NCI-H2196 treated with DMSO at 0.1 percent for 48 hours (cell line): ENCODE measurements at regions not wholly inside any gene's neighbourhood (a gene's known extent, or its start where the extent isn't known, plus 50 kb on each side); places are given as distances from the start of the nearest gene placed in this dataset.

ENCODE experiments used
- DNase-seq: peaks from one replicate; lab custom pipeline; 2025; ENCODE audit not compliant: unreplicated experiment; lab: John Stamatoyannopoulos, UW

DNA sequence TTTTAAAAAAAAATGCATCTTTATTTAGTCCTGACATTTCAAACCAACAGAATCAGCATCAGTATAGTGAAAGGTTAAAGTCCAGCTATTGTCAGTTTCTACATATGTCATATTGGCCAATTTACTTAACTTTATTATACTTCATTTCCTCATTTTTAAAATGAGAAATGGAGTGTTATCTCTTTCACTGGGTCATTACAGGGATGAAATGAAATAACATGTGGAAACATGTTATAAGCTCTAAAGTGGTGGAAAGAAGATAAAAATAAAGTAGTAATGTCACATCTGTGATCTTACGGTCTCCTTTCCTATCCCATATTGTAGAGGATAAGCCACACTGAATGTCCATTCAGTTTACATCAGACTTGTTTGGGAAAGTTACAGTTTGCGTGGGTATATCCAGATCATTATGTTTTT is 780.1 kb downstream of the TUSC7 start:
- no peak for DNase-seq

DNA sequence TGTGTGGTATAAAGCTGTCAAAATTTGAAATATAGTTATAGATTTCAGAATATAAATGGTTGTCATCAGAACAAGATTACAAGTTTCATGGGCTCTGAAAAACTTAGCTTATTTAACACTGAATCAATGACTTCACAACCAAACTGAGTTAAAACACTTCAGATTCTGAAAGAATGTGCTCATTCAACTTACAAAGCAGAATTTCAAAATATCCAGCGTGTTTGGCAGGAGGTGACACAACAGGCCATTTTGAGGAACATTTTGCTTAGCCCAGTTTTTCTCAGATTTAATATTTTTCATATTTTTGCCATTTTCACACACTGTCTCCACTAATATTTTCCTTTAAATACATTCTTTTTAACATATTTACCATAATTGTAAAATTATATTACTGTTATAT is 781.1 kb downstream of the TUSC7 start:
- no peak for DNase-seq

DNA sequence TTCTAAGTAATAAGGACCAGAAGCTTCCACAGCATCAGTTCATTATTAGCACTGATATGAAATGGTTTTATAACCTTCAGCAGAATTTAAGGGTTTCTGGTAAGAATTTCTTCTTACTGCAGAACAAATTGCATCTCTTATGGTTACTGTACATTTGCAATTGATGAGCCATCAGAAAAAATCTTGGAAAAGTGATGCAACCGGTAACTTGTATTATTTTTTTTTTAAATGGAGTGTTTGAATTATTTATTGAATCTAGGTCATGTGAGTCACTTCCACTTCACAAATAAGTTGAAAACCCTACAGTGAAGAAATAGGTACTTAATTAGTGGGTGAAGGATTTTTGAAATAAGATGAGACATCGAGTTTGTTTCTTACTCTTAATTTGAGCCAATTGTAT is 786.0 kb downstream of the TUSC7 start:
- DNase-seq: no peak

DNA sequence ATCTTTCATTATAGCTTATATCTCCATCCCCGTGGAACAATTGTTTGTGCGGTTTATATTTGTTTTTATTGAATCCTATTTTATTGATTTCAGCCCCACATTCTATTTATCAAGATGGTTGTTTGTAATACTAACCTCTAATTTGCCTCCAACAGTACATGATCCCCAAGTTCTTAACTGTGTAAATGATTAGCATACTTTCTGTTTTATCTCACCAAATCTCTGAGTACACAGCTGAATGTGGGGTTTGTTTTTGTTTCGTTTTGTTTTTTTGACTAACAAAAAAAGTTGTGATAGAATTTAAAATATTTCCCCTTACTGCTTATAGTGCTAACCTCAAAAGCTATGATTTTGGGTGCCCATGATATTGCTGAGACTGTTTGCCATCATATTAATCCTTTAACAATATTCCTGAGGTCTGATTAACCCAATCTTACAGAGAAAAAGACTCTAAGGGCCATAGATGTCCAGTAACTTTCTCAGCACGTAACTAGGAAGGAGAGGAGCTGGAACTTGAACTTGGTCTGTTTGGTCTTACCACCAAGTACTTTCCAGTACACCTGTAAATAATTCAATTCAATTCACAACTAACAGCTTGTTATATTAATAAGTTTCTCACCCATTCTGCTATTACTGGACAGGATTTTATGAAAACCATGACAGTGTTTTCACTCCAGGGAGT is 789.8 kb downstream of the TUSC7 start:
- DNase-seq: no peak

DNA sequence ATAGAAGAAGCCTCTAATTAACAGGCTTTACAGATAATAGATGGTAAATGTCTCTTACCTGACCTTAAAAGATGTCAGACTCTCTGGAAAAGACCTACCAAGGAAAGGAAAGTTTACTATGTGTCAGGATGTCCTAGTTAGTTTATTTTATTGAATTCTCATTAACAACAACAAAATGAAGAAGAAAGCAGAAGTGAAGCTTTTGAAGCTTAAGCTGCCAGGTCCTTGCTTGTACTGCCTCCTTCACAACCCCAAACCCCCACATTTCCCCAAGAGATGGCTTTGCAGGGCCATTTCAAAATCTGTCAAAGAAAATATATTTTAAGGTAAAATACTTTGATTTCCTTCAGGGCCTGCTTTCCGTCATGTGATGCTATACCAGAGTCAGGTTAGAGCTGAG is 798.4 kb downstream of the TUSC7 start:
- no peak for DNase-seq

DNA sequence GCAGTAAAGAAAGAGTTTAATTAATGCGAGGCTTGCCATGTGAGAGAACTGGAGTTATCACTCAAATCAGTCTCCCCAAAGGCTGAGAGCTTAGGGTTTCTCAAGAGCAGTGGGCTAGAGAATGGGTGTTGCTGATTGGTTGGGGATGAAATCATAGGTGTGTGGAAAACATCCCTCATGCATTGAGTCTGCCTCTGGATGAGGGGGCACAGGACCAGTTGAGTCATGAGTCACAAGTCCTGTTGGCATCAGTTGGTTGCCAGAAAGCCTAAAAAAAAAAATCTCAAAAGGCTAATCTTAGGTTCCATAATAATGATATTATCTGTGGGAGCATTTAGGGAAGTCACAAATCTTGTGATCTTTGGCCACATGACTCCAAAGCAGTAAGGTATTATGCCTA is 800.3 kb downstream of the TUSC7 start:
- DNase-seq: no peak

DNA sequence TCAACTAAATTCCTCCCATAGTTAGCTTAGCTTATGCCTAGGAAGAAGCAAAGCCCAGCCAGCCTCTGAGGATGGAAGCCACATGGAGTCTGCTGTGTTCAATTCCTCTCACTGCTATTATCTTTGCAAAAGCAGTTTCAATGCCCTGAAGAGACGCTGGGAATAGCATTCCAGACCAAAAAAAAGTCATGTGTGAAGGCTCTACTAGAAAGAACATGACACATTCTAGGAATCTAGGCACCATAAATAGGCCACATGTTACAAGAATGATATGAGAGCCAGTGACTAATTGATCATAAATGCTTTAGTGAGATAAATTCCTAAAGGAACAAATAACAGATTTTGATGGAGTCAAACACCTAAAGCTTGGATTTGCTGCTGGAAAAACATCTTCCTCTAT is 800.8 kb downstream of the TUSC7 start:
- DNase-seq: no peak

DNA sequence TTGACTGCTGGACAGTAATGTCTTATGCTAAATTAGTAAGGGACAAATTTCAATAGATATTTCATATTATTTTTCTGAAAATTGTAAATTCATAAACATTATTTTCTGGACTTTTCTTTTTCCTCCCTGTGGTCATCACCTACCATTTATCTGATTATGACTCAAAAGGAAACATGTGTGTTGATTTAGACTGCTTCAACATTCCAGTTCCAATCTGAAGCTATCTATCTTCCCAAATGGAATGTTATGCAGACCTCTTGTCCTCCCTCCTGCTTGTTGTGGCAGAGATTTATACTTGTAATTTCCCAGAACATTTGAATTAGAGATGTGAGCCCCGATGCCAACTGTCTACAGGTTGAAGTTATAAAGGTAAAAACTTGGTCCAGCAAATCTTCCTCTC is 803.4 kb downstream of the TUSC7 start:
- DNase-seq: no peak

DNA sequence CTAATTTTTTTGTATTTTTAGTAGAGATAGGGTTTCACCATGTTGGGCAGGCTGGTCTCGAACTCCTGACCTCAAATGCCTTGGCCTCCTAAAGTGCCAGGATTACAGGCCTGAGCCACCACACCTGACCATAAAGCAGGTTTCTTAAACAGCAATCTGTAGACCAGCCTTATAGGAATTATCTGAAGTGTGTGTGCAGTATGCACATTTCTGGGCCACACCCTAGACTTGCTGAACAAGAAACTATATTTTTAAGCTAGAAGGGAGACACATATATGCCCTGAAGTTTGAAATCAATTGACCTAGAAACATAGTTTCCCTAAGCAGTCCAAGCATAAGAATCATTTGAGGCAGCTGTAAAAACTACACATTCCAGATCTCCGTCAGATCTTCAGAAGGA is 805.7 kb downstream of the TUSC7 start:
- no peak for DNase-seq

DNA sequence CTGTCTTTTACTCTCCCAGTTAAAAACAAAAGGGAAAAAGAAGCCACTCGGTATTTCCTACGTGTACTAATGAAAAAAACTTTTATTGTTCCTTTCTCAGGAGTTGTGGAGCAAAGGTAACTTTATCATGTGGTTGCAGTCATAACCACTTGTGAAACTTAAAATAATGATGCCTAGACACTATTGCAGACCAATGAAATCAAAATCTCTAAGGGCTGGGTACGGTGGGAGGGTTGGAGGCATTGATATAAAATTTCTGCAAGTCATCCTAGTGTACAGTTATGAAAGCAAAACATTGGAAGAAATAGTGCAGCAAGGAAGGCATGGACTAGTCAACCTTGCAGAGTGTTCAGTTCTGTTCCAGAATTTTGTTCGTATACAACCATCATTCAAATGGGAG is 808.8 kb downstream of the TUSC7 start:
- DNase-seq: no peak

DNA sequence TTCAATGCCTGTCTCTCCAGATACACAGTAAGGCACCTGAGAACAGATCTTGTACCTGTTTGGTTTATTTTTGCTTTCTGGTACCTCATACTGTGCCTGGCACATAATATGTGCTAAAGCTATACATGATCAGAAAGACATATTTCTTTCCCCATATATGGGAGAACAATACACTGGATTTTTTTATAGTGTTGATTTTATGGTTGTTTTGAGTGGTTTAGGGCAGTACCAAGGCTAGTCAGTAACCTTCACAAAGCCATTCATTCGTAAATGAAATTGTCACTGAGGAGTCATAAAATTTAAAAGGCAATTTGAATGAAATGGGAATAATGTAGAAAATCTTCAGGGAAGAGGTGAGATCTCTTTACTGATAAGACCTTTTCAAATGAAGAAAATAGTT is 810.2 kb downstream of the TUSC7 start:
- no peak for DNase-seq

DNA sequence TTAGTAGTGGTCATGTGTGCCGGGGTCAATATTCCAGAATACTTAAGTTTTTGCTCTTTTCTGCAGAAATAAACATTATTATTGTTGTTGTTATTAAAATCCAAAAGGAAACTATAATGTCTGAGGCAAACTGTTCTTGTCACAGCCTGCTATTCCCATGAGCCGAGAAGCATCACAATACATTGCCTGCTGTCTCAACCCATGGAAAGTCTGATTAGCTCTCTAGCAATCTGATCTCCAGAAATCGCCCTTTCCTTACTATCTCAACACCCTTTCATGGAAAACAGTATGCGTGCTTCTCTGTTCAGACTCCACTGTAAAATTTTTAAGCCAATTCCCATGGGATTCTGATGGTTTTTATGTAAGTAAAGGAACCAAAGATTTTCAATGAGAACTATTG is 811.0 kb downstream of the TUSC7 start:
- DNase-seq: no peak

DNA sequence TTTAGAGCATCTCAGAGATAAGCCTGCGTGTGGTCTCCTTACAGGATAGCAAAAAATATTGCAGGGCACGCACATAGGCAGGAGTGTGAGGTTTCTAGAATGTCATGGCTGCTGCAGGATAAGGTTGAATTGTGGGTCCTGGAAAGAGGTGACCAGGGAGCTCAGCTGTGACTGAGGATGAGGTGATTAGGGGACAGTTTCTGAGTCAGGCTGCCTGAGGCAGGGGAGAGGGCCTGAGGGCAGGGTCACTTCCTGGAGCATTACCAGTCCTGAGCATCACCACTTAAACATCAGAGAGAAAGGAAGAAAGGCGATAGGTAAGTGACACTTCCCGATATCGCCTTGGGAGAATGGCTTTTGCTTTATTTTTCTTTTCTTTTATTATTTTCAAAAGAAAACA is 813.8 kb downstream of the TUSC7 start:
- DNase-seq: no peak

DNA sequence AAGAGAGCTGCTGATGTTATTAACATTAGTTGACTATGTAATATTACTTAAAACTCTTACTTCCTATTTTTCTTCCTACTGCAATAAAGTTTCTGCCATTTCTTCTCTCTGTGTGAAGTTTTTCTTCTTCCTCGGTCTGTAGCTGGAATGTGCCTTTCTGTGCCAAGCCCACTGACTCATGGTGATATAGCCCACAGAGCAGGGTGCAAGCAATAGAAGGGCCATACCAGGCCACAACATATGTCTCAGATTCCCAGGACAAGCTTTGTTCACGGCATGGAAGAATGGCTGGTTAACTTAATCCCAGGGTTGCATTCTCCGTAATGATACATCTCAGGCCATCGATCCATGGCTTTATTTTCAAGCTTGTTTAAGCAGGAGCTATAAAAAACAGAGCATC is 815.3 kb downstream of the TUSC7 start:
- DNase-seq: no peak

DNA sequence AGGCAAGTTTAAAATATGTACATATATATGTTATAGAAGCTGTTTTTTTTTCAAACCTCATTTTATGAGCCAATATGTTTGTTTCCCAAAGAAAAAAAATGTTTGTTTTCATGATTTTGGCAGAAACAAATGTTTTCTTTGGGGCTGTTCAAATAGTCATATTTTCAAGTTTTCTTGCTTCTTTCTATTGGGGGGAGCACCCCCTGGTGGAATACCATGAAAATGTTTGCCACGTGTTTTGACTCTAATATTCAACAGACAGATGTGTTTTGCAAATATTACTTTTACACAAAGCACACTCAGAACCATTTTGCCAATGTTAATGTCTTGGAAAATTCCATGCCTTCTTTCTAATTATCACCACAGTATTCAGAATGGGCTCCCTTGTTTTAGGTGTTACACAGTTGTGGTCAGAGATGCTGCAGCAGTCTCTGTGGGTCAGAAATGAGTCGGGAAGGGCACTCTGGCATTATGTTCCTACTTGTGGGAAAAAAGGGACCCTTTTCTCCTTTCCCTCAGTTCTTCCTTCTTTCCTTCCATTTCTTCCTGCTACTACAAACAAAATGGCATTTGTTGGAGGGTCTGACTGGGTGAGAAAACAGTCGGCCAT is 817.0 kb downstream of the TUSC7 start:
- no peak for DNase-seq

DNA sequence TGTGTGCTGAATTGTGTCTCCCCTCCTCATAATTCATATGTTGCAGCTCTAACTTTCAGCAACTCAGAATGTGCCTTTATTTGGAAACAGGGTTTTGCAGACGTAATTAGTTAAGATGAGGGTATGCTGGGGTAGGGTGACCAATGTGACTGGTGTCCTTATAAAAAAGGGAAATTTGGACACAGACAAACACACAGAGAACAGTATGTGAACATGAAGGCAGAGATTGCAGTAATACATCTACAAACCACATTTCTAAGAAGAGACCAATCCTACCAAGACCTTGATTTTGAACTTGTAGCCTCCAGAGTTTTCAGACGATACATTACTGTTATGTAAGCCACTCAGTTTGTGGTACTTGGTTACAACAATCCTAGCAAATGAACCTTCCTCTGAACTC is 817.8 kb downstream of the TUSC7 start:
- no peak for DNase-seq

DNA sequence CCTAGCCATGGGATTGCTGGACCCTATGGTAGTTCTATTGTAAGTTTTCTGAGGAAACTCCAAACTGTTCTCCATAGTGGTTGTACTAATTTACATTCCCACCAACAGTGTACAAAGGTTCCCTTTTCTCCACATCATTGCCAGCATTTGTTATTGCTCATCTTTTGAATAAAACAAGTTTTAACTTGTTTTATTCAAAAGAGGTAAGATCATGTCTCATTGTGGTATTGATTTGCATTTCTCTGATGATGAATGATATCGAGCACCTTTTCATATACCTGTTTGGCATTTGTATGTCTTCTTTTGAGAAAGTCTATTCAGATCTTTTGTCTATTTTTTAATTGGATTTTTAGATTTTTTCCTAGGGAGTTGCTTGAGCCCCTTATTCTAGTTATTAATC is 819.1 kb downstream of the TUSC7 start:
- no peak for DNase-seq

DNA sequence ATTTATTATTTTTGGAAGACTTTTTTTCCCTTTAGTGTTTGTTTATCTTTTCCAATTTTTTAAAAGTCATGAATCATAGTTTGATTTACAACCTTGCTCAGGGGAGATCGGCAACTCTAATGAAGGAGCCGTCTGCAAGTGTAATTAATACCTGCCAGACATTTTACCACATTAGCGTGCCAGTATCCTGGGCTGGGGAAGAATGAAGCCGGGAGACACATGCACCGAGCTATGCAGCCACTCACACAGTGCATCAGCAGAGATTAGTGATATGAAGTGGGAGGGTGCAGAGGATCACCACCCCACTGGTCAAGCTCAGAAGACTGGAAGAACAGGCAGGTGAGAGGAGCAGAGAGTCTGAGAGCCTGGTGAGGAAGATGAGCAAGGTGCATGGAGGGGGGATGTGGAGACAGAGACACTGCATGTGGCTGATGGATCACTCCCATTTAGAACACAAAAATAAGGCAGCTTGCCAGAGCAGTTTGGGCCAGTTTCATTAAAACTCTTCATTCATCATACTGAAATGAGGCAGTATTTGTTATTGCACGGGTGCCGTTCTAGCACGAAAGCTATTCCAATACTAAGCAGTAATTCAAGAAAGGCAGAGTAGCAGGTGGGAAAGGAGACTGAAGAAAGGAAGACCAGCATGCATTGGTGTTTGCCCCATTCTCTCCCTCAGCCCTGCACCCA is 821.6 kb downstream of the TUSC7 start:
- DNase-seq: no peak

DNA sequence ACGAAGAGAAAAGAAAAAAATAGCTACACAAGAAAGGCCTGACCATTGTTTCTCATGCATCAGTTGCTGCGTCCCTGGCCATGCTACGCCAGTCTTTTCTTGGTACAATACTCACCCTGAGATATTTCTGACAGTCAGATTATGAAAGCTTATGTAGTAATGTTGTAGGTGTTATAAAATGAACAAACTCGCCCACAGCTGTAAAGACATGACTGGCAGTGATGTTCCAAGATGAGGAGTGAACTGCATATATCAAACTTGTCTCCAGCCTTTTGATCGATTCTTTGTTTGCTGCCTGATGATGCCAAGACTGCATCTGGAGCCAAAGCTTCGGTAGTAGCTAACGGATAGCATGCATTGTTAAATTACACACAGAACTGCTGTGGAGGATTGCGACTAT is 822.7 kb downstream of the TUSC7 start:
- no peak for DNase-seq

DNA sequence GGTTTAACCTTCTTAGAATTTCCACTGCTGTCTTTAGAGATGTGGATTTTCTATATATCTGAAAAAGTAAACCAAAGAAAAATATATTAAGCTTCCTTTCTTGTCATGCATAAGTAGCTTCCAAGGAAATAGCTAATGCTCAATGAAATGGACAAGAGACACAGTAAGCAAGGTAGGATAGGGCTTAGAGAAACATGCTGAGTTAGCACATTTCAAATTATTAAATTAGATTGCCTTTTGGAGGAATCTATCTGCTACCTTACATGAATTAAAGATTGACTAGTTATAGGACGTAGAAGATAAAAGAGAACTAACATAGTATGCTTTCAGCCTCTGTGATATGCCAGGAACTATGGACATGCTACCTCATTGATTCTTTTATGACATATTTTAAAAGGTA is 824.6 kb downstream of the TUSC7 start:
- no peak for DNase-seq

DNA sequence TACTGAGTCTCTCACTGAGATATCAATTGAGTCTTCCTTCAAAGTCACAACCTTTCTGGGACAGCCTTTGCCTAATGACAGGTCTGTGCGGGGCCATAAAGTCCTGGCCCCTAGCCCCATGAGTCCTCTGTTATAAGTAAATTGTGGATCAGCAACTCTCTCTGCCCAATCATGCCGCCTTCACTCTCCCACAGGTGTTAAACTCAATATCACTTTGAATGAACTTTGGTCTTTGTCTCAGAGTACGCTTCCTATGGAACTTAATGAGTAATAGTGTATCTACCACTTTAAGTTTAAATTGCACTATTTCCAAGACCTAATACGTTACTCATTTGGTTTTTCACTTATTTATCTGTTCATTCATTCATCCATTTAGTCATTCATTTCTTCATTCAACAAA is 826.4 kb downstream of the TUSC7 start:
- no peak for DNase-seq

DNA sequence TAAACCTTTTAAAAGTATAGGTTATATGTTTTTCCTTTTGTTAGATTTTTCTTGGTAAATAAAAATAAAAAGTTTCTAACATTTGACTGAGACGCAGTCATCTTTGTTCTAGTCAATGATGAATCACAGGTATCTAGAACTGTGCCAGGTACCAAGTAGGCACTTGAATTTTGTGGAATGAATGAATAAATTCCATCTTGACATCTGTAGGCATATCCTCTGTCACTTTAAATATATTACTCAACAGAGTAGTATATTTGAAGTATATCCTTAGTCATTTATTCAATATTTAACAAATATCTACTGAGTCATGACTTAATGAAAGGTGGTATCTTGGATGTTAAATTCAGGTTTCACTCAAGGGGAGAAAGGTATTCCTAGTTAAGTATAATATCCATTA is 828.4 kb downstream of the TUSC7 start:
- DNase-seq: no peak

DNA sequence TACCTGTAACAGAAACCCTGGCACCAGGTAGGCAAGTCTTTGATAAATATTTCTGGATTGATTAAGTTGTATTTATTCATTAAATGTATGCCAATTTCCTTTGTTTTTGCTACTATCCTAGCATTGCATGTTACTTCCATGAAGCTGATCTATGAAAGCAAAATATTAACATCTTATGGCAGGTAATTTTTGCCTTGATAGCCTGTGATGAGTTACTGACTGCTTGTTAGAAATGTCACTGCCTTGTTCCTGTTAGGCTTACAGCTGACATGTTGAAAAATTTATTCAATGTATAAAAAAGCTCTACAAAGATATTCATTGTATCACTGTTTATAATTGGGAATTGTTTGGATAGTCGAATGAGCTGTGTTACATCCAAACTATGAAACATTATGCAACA is 830.1 kb downstream of the TUSC7 start:
- DNase-seq: no peak
